ENCODE measurements at regions not wholly inside any gene's neighbourhood (a gene's known extent, or its start where the extent isn't known, plus 50 kb on each side); places are given as distances from the start of the nearest gene placed in this dataset.

DNA sequence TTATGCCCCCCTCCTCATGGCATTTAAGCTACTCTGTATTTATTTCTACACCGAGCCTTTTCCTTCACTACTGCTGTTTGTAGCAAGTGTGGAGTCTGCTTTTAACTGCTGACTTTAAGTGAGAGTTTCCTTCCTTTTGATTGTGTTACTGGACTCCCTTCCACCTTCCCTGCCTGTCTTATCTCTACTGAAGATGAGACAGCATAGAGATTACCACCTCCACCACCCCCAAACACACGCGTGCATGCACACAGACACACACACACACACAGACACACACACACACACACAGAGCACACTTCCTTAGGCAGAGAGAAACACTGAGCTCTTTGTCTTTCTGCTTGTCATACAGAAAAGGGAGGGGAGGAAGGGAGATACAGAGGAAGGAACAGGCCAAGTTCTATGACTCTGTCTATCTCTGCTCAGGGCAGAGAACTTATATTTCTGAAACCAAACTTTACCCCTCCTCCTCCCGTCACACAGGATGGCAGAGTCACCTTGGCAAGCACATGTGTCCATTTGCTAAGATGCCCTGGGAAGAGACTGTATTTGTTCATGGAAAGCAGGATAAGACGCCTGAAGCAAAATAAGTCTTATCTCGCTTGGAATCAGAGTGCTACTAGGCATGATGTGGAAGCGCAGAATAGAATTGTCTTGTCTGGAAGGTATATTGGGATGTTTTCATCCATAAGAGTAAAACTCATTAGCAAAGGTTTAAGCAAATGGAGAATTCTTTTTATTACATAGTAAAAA is 81.8 kb upstream of the CAV2 start:
- no peaks in the 10 kb centered on the region for H3K36me3 ChIP-seq (replicated peaks; ENCODE audit: insufficient read depth, low read length)

DNA sequence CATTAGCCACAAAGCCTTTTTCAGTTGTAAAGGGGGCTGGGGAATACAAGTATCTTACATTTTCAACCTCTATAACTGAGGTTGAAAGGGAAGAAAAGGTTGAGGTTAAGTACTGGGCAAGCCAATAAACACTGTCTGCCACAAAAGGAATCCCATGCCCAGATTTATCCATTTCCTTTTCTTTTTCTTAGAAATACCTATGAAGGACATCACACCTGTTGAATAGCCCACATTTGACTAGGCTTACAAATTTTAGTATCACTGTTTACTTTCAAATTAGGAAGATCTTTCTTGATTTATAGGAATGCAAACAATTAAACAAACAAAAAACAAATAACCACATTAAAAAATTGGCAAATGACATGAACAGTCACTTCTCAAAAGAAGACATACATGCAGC is 81.0 kb upstream of the CAV2 start:
- H3K9me3 ChIP-seq (replicated peaks; ENCODE audit: insufficient read depth, low read length): no peaks in the 10 kb centered on the region

More for the DNA sequence above, 81.8 kb upstream of the CAV2 start:
- Histone ChIP-seq H3F3A (ENCODE audit: insufficient read depth, low read length) (no peaks in the 10 kb centered on the region), H3K4me1 (ENCODE audit: low read length) (no peaks in the 10 kb centered on the region), H3K27ac (ENCODE audit: low read length) (no peak overlapping the region), H3K9me3 (replicated peaks; ENCODE audit: insufficient read depth, low read length) (no peaks in the 10 kb centered on the region), H3K9ac (ENCODE audit: low read length) (no peak overlapping the region), H2AFZ (ENCODE audit: low read length) (no peak overlapping the region), H3K4me2 (ENCODE audit: low read depth, low read length) (no peak overlapping the region), H3K27me3 (replicated peaks; ENCODE audit: insufficient read depth, low read length) (no peaks in the 10 kb centered on the region), H3K9me2 (replicated peaks; ENCODE audit: insufficient read depth, low read length) (no peaks in the 10 kb centered on the region), H4K20me1 (ENCODE audit: insufficient read depth, low read length) (no peaks in the 10 kb centered on the region), H3K79me2 (ENCODE audit: low read length) (no peaks in the 10 kb centered on the region), H3K4me3 (ENCODE audit: low read length) (no peak overlapping the region)
- no peak for DNase-seq
- TF ChIP-seq, protein P1, sequence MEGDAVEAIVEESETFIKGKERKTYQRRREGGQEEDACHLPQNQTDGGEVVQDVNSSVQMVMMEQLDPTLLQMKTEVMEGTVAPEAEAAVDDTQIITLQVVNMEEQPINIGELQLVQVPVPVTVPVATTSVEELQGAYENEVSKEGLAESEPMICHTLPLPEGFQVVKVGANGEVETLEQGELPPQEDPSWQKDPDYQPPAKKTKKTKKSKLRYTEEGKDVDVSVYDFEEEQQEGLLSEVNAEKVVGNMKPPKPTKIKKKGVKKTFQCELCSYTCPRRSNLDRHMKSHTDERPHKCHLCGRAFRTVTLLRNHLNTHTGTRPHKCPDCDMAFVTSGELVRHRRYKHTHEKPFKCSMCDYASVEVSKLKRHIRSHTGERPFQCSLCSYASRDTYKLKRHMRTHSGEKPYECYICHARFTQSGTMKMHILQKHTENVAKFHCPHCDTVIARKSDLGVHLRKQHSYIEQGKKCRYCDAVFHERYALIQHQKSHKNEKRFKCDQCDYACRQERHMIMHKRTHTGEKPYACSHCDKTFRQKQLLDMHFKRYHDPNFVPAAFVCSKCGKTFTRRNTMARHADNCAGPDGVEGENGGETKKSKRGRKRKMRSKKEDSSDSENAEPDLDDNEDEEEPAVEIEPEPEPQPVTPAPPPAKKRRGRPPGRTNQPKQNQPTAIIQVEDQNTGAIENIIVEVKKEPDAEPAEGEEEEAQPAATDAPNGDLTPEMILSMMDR (IDR thresholded peaks at IDR 0.05; ENCODE audit: low read length): no peak
- TF ChIP-seq EZH2 (optimal IDR thresholded peaks at IDR 0.05; ENCODE audit: low read depth, low read length) (no peak), EZH2phosphoT487 (IDR thresholded peaks at IDR 0.05; ENCODE audit: low read length) (no peak)

DNA sequence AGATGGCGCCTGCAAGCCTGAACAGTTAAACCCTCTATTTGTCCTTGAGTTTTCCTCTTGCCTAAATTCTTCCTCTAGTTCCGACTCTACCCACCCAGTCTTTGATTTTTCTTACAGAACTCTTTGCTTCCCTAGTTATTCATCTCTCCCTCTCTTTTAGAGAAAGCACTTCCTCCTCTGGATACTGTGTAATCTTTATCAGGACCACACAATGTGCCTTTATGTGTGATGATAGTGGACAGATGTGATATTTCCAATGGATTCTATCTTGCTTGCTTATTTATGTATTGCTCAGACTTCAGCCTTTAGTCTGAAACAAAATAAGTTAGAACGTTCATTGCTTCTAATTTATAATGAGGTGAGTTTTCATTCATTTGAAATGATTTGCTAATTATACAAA is 79.5 kb upstream of the CAV2 start:
- Histone ChIP-seq H3K4me2 (ENCODE audit: low read depth, low read length) (no peak overlapping the region), H3K9ac (ENCODE audit: low read length) (no peak overlapping the region), H3K79me2 (ENCODE audit: low read length) (no peaks in the 10 kb centered on the region), H3K9me2 (replicated peaks; ENCODE audit: insufficient read depth, low read length) (no peaks in the 10 kb centered on the region), H3K4me3 (ENCODE audit: low read length) (no peak overlapping the region), H3K27ac (ENCODE audit: low read length) (no peak overlapping the region), H3F3A (ENCODE audit: insufficient read depth, low read length) (no peaks in the 10 kb centered on the region), H3K9me3 (replicated peaks; ENCODE audit: insufficient read depth, low read length) (no peaks in the 10 kb centered on the region), H4K20me1 (ENCODE audit: insufficient read depth, low read length) (no peaks in the 10 kb centered on the region), H3K4me1 (ENCODE audit: low read length) (no peaks in the 10 kb centered on the region), H2AFZ (ENCODE audit: low read length) (no peak overlapping the region), H3K36me3 (replicated peaks; ENCODE audit: insufficient read depth, low read length) (no peaks in the 10 kb centered on the region), H3K27me3 (replicated peaks; ENCODE audit: insufficient read depth, low read length) (no peaks in the 10 kb centered on the region)
- TF ChIP-seq, protein P1 (IDR thresholded peaks at IDR 0.05; ENCODE audit: low read length): no peak
- TF ChIP-seq EZH2 (optimal IDR thresholded peaks at IDR 0.05; ENCODE audit: low read depth, low read length): no peak
- no peak for TF ChIP-seq EZH2phosphoT487 (IDR thresholded peaks at IDR 0.05; ENCODE audit: low read length)
- DNase-seq: no peak

More for the DNA sequence above, 81.0 kb upstream of the CAV2 start:
- Histone ChIP-seq H3K27ac (ENCODE audit: low read length) (no peak overlapping the region), H3K9ac (ENCODE audit: low read length) (no peak overlapping the region), H3K27me3 (replicated peaks; ENCODE audit: insufficient read depth, low read length) (no peaks in the 10 kb centered on the region), H4K20me1 (ENCODE audit: insufficient read depth, low read length) (no peaks in the 10 kb centered on the region), H3K36me3 (replicated peaks; ENCODE audit: insufficient read depth, low read length) (no peaks in the 10 kb centered on the region), H2AFZ (ENCODE audit: low read length) (no peak overlapping the region), H3F3A (ENCODE audit: insufficient read depth, low read length) (no peaks in the 10 kb centered on the region), H3K4me3 (ENCODE audit: low read length) (no peak overlapping the region), H3K9me2 (replicated peaks; ENCODE audit: insufficient read depth, low read length) (no peaks in the 10 kb centered on the region), H3K79me2 (ENCODE audit: low read length) (no peaks in the 10 kb centered on the region), H3K4me1 (ENCODE audit: low read length) (no peaks in the 10 kb centered on the region), H3K4me2 (ENCODE audit: low read depth, low read length) (no peak overlapping the region)
- no peak for DNase-seq
- TF ChIP-seq EZH2phosphoT487 (IDR thresholded peaks at IDR 0.05; ENCODE audit: low read length) (no peak), EZH2 (optimal IDR thresholded peaks at IDR 0.05; ENCODE audit: low read depth, low read length) (no peak)
- TF ChIP-seq, protein P1 (IDR thresholded peaks at IDR 0.05; ENCODE audit: low read length): no peak
